ENCODE measurements at regions not wholly inside any gene's neighbourhood (a gene's known extent, or its start where the extent isn't known, plus 50 kb on each side); places are given as distances from the start of the nearest gene placed in this dataset.

GRCh38 chr11:59283311-59283710, 70.6 kb upstream of the MPEG1 start:
- WGBS (ENCODE audit: extremely low coverage, insufficient read length, low lambda C conversion rate): no CpG with 5 or more reads among the region's 4 CpGs
- no peak overlapping the region for H3K27ac Mint-ChIP-seq

More at GRCh38 chr11:59283311-59283710, 70.6 kb upstream of the MPEG1 start:
- H2BK120ac ChIP-seq (ENCODE audit: low read depth, low read length, poor library complexity, severe bottlenecking): no peak overlapping the region
- no peak overlapping the region for H3K14ac ChIP-seq (ENCODE audit: insufficient read depth, low read length)
- H4K20me1 ChIP-seq (ENCODE audit: control insufficient read depth, insufficient read depth, insufficient read length): no peaks in the 10 kb centered on the region
- H2BK5ac ChIP-seq (ENCODE audit: insufficient read length, low read length): no peak overlapping the region
- H3K36me3 Mint-ChIP-seq (ENCODE audit: insufficient read depth in 1 of 3, low read depth in 3 of 3): peaks cover 0 to 4% (median 0%) of the 10 kb centered on the region in 3 experiments; a peak in 2 of 7 replicates
- H3K4me3 Mint-ChIP-seq: no peak overlapping the region
- H3K18ac ChIP-seq (ENCODE audit: insufficient read length, low read depth, low read length): no peak overlapping the region
- no peak overlapping the region for H2AFZ ChIP-seq (ENCODE audit: low read length)
- no peak overlapping the region for H3T11ph ChIP-seq (ENCODE audit: low read length)
- H3K23me2 ChIP-seq (ENCODE audit: insufficient read length, low read depth, low read length, poor library complexity, severe bottlenecking): no peaks in the 10 kb centered on the region
- DNase-seq: no peak
- no peak overlapping the region for H2BK15ac ChIP-seq (ENCODE audit: low read depth, low read length)
- no peak overlapping the region for H4K8ac ChIP-seq (replicated peaks; ENCODE audit: insufficient read length, low read depth, low read length)
- no peaks in the 10 kb centered on the region for H3K27me3 ChIP-seq (ENCODE audit: insufficient read depth, low read length)
- TF ChIP-seq, protein P1, sequence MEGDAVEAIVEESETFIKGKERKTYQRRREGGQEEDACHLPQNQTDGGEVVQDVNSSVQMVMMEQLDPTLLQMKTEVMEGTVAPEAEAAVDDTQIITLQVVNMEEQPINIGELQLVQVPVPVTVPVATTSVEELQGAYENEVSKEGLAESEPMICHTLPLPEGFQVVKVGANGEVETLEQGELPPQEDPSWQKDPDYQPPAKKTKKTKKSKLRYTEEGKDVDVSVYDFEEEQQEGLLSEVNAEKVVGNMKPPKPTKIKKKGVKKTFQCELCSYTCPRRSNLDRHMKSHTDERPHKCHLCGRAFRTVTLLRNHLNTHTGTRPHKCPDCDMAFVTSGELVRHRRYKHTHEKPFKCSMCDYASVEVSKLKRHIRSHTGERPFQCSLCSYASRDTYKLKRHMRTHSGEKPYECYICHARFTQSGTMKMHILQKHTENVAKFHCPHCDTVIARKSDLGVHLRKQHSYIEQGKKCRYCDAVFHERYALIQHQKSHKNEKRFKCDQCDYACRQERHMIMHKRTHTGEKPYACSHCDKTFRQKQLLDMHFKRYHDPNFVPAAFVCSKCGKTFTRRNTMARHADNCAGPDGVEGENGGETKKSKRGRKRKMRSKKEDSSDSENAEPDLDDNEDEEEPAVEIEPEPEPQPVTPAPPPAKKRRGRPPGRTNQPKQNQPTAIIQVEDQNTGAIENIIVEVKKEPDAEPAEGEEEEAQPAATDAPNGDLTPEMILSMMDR (conservative IDR thresholded peaks at IDR 0.05): no peak
- H3K4me1 Mint-ChIP-seq: peaks cover 2% of the 10 kb centered on the region in 2 experiments; a peak in 2 of 4 replicates
- no peak overlapping the region for H3K56ac ChIP-seq (ENCODE audit: insufficient read length, low read depth, low read length)
- H3K27ac ChIP-seq (ENCODE audit: insufficient read length, low read depth, low read length): no peak overlapping the region
- no peak overlapping the region for H3K23ac ChIP-seq (ENCODE audit: insufficient read length, low read depth, low read length)
- no peak overlapping the region for H3K4me2 ChIP-seq (ENCODE audit: insufficient read depth, insufficient read length, low read length)
- no peak overlapping the region for H4K5ac ChIP-seq (ENCODE audit: insufficient read length, low read depth, low read length)
- no peak overlapping the region for H3K4ac ChIP-seq (ENCODE audit: low read depth, low read length)
- no peak overlapping the region for H2BK20ac ChIP-seq (ENCODE audit: low read depth, low read length, poor library complexity, severe bottlenecking)
- H3K79me2 ChIP-seq (ENCODE audit: insufficient read depth, low read length): no peaks in the 10 kb centered on the region
- H3K27me3 Mint-ChIP-seq (ENCODE audit: low read depth): peaks cover 3% of the 10 kb centered on the region
- no peak overlapping the region for H2AK5ac ChIP-seq (ENCODE audit: insufficient read length, low read length)
- no peak overlapping the region for H2BK12ac ChIP-seq (ENCODE audit: insufficient read length, low read depth, low read length)
- H4K91ac ChIP-seq (ENCODE audit: insufficient read length, low read depth, low read length): no peak overlapping the region
- no peaks in the 10 kb centered on the region for H3K9me3 ChIP-seq (ENCODE audit: control insufficient read depth, low read depth, low read length)
- H3K4me1 ChIP-seq (ENCODE audit: insufficient read depth, low read length): no peaks in the 10 kb centered on the region
- no peaks in the 10 kb centered on the region for H3K79me1 ChIP-seq (ENCODE audit: insufficient read depth, low read depth, low read length, poor library complexity, severe bottlenecking)
- no peak overlapping the region for H3K9ac ChIP-seq (ENCODE audit: extremely low read depth, insufficient read length, low read length)
- H3K9me3 Mint-ChIP-seq: peaks cover 16 to 24% of the 10 kb centered on the region in 2 experiments
